NCI-H1105 (cell line): ENCODE measurements at regions not wholly inside any gene's neighbourhood (a gene's known extent, or its start where the extent isn't known, plus 50 kb on each side); places are given as distances from the start of the nearest gene placed in this dataset.

Experiments
- DNase-seq: peaks from one replicate; lab custom pipeline; 2025; lab: John Stamatoyannopoulos, UW

DNA sequence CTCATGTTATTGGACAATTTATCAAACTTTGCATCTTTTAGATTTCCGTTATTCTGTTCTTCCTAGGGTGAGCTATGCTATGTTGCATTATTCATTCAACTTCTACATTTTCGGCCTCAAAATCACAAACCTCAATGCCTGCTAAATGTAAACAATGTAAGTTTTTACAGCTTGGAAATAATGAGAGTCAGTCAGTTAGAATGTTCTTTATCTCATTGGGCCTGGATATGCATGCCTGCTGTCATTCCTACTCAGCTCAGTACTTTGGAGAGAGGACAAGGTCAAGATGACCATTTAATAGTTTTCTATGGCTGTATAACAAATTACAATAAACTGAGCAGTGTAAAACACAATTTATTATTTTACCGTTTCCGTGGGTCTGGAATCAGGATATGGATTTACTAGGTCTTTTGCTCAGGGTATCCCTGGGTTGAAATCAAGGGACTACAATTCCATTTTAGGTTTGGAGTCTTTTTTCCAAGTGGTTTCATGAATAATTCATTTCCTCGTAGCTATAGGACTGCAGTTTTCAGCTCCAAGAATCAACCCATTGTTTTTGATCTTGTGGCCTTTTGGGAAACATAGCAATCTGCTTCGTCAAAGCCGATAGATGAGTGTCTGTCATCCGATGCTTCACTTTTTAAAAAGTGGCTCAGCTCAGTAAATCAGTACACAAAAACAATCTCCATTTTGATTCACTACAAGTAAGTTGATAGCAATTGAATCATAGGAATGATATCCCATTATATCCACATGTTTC lies 1143.2 kb upstream of the CDH6 start:
- no peak for DNase-seq

DNA sequence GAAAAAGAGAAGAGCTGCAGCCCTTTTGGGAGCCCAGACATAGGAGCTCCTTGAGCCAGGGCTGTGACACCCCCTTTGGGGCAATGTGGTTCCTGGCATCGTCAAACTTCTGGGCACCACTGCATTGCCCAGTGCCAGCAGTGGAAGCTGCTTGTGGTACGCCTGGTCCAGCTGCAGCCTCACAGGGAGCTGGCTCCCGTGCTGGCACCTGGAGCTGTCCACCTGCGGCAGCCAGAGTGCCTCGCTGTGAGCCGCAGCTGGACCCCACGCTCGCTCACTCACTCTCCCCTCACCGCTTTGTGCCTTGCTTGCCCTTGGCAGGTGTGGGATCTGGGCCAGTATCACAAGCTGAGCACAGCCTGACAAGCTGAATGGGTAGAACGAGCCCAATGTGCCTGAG lies 1150.8 kb upstream of the CDH6 start:
- DNase-seq, result no peak

DNA sequence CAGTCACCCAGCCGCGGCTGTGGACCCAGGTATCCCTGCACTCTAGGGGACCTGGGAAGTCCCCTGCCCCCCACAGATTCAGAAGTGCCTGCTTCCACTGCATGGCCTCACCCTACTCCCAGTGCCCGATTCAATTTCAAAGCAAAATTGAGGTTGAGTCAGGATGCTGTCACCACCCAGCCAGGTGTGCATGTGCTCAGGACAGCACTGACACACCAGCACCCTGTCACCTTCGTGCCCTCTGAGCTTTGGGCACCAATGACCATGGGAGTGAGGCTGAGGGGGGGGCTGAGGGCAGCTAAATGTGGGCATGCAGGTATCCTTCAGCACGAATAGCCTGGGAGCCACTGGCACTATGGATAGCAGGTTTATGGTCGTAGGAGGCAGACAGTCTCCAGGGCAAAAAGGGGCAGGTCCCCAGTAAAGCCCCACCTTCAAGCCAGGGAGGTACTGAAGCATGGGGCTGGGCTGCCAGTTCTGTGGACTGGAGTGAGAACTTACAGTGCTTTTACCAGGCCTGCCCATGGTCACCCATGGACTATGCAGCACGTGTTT lies 1151.6 kb upstream of the CDH6 start:
- no peak for DNase-seq

DNA sequence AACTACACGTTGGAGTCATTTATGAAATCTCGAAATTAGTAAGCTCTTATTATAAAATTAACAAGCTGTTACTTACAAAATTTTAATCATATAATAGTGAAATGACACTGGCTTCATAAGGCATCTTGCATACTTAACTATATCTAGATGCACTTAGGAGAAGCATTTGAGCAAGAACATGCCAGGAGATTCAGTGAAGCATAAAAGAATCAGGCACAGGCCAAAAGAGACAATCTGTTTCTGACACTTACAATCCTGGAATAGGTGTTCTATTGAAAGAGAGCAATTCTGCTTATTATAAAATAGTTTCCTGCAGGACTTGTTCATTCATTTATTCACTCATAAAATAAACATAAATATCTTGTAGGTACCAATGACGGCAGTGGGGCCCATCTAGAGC lies 1152.2 kb upstream of the CDH6 start:
- DNase-seq, result no peak

DNA sequence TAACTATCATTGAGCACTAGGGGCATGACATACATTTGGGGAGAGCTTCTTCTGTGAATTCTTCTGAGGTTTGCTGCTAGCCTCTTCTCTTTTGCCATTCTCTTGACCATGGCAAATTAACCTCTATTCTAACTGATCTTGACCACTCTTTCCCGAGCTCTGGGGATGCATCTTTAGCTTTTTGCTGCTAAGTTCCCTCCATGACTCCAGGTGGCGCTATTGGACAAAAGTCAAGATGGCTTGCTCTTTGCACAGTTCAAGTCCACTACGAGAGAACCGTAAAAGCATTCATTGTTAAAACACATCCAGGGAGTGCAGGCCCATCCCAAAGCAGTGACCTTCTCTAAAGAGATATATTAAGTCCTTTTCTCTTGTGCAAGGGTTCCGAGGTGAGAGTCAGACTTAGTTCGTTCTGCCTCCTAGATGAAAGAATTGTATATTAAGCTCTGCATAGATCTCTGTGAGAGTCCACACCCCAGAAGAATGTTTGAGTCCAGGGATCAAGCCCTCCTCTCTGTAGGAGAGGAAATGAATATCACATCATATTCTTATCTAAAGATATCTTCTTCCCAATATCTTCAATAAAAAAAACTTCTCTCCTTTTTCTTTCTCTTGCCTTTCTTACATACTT lies 1152.9 kb upstream of the CDH6 start:
- peak; percentile 59 for DNase-seq

DNA sequence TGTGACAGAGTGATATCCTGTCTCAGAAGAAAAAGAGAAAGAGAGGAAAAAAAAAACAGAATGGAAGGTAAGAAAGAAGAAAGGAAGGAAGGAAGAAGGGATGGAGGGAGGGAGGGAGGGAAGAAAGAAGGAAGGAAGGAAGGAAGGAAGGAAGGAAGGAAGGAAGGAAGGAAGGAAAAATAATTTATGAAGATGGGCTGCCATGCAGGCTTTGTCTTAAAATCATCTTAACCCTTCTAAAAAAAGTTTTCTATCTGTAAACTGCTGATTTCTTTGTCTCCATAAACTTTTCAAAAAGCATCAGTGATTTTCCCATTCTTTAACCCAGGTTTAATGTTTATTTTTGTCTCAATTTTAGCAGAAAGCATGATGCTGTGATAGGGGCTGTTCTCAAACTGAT lies 1154.1 kb upstream of the CDH6 start:
- no peak for DNase-seq

DNA sequence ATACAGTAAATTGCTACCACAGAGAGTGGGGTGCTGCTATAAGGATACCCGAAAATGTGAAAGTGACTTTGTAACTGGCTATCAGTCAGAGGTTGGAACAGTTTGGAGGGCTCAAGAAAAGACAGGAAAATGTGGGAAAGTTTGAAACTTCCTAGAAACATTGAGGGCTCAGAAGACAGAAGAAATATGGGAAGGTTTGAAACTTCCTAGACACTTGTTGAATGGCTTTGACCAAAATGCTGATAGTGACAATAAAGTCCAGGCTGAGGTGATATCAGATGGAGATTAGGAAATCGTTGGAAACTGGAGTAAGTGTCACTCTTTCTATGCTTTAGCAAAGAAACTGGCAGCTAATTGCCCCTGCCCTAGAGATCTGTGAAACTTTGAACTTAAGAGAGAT lies 1158.6 kb upstream of the CDH6 start:
- no peak for DNase-seq

DNA sequence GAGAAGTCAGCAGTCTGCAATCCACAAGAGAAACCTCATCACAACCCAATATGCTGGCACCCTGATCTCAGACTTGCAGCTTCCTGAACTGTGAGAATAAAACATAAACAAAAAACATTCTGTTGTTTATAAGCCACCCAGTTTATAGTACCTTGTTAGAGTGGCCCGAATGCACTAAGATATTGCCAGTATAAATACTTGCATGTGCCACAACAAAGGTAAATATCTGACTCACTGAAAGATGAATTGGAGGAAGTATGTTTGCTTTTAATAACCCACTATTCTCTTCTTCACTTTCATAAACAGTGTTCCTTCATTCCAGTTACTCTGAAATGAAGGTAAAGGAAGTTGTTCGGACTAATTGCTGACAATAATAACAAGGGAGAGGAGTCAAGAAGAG lies 1163.4 kb upstream of the CDH6 start:
- no peak for DNase-seq

DNA sequence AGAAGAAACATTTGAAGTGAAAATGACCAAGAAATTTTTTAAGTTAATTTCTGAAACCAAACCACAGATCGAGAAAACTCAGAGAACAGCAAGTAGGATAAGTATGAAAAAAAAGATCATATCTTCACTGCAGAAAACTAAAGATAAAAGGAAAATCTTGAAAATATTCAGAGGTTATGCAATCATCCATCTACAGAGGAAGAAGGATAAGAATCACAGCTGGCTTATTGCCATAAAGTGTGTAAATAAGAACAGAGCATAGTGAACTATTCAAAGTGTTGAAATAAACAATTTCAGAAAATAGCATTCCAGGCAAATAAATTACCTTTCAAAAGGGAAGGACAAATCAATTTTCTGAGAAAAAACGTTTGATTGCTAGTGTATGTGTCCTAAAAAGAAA lies 1191.7 kb upstream of the CDH6 start:
- no peak for DNase-seq

DNA sequence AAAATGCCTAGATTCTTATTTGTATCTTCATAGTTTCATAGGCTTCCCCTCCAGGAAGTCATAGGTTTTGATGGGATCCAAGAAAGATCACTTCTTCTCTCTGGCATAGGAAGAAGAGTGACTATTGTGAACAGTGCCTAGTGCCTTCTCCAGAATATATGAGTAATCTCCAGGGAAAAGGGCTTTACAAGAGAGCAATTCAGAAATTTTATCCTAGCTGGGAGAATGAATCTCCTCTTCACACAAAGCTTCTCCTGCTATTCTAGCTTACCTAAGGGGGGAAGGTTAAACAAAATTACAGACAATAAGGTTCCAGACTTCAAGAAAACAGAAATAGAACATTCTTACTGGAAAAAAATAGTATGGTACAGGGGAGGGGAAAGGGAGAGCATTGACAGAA lies 1193.3 kb upstream of the CDH6 start:
- DNase-seq, result no peak

DNA sequence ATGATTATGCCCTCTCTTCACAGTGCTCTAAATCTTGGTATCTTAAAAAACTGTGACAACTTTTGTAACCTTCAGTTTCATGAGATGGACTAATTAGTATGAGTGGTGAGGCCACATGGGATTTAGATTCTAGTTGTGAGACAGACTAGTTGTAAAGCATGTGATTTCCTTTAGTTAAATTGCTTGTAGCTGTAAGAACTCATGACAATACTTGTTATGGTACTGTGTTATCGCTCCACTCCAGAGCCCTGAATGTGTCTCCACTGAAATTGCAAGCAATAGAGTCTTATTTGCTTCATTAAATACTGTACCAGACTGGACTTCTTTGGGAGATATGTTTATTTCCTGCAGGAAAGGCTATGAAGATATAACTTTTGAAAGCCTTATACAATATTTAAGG lies 1198.3 kb upstream of the CDH6 start:
- no peak for DNase-seq

DNA sequence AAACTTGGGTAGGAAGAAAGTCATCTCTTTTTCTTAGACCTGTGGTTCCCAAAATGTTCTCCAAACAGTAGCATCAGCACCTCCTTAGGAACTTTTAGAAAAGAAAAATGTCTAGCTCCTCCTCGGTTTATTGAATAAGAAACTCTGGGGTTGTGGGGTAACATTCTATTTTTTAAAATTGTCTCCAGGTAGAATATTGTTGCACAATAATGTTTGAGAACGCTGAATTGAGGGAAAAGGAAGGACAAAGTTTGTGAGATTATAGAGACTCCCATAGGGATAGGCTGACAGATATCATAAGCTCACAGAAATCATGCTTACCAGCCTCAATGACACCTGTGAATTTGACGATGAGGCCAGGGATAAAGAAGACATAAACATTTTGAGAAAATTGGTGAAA lies 1199.0 kb upstream of the CDH6 start:
- DNase-seq, result no peak

DNA sequence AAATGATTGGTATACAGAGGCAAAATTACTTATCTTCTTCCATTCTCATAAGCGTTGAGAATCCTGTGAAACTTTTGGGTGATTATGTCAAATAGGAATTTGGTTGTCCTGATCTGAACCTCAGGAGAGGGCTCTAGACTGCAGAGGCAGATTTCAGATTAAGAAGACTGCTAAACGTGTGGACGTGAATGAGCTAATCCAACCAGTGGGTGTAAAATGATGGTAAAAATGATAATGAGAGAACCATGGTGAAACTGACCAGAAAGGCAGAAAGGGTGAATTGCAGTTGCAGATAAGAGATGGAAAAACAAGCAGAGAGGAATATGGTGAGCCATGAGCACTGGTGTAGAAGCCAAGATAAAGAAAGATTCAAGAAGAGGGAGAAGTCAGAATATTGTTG lies 1200.2 kb upstream of the CDH6 start:
- DNase-seq, result no peak

DNA sequence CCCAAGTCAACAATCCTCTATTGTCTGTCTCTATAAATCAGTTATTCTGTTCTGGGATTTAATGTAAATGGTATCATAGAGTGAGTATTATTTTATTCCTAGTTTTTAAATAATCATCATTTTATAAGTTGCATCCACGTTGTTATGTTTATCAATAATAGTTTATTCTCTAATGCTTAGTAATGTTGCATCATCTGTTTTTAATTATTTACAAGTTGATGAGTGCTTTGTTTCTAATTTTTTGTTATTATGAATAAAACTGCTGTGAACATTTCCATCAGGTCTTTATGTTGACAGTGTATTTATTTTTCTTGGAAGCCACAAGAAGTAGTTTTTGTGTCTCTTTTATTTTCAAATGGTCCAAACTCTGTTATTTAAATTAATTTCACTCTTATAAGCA lies 1201.2 kb upstream of the CDH6 start:
- DNase-seq, result no peak

DNA sequence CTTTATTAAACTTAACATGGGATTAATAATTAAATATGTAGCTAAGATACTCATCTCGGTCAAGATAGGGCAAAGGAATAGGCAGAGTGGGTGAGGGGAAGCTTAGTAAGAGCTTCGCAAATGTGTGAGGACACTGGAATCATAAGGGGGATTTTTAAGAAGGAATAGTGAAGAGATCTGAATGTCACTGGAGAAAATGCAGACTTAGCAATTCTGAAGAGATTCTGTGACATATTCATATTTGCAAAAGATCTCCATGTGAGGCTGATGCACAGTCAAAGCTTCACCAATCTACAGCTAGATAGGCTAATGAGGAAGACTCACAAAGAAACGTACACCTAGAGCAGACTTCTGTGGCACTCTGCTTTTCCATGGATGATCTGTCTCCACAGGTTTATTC lies 1202.8 kb upstream of the CDH6 start:
- DNase-seq, result no peak

DNA sequence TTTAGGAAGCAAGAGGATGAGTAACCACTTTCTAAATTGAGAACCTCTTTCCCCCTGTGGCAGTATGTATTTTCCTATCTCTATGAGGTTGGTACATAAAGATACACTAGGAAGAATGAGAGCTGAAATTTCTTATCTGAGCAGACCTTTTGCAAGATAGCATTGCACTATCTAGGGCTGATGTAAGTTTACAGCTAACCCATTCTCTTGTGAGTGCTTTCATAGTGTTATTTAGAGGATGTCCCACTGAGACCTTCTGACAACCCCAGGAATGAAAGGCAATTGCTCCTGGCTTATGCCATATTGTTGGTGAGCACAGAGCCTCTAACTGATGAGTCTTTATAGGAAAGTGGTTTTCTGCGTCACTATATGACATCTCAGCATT lies 1209.3 kb upstream of the CDH6 start:
- no peak for DNase-seq

DNA sequence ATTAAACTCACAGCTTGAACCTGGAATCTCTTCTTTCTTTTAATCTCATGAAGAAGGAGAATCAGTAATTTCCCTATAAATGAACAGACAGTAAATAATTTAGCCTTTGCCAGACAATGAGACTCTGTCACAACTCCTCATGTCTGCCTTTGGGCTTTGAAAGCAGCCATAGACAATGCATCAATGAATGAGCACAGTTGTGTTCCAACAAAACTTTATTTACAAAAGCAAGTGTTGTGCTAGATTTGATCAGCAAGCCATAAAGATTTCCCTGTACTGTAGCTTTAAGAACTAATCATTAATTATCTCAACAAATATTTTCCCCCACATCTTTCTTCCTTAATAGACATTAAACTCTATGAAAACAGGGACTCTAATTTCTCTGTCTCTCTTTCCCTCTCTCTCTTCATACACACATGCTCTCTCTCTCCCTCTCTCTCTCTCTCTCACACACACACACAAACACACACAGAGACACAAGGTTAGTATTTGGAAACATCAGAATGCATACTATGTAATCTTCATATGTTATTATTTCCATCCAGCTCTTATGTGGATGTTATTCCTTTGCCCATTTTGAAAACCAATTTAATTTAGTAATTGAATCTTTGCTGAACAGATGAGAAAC lies 1209.8 kb upstream of the CDH6 start:
- no peak for DNase-seq

DNA sequence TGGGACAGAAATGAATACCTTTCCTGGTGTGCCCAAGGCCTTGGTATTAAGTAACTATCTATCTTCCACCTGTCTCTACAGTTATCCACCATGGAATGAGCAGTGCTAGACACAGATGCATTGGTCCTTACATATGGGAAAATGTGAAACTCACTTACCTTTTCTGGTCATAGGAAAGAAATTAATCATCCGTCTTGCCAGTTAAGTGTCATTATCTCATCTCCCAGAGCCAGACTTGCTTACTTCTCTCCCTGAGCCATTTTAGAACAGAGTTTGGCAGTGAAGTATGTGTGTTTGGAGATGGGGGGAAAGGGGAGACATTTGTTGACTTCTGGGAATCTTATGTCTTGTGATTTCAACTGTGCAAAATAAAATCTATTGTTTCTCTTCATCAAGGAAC lies 1211.0 kb upstream of the CDH6 start:
- no peak for DNase-seq

DNA sequence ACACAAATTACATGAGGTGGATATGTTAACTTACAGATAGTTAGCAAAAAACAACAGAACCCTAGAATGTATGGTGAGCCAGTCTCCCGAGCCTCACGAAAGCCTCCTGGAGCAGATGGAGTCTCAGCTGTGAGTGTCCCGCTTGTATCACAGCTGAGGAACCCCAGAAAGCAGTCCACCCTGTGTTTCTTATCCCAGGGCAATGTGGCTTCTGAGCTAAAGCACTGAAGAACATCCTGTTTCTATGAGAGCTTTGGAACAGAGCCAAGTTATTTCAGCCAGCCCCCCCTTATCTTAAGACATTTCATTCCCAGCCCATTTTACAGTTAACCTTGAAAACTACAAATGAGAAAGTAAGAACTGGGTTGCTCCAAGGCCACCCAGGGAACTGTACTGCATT lies 1220.9 kb upstream of the CDH6 start:
- no peak for DNase-seq

DNA sequence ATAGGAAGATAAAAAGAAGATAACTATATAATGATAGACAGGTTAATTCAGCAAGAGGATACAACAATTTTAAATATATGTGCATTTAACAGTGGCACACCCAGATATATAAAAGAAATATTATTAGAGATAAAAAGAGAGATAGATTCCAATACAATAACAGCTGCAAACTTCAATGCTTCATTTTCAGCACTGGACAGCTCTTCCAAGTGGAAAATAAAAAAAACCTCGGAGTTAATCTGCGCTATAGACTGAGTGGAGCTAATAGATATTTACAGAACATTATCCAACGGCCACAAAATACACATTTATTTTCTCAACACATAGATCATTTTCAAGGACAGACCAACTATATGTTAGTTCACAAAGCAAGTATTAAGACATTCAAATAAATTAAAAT lies 1229.5 kb upstream of the CDH6 start:
- no peak for DNase-seq

DNA sequence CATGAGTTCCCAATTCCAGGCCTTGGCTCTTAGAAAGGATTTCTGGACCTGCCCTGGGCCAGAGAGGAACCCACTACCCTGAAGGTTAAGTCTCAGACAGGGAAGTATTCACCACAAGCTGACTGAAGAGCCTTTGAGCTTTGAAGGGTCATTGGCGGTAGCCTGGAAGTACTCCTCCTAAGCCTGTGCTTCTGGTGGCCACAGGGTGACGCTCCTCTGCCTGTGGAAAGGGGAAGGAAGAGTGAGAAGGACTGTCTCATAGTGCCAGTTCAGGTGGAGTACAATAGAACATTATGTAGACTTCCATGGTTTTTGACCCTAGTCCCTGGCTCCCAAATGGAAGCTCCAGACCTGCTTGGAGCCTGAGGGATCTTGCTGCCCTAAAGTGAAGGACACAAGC lies 1233.2 kb upstream of the CDH6 start:
- no peak for DNase-seq

DNA sequence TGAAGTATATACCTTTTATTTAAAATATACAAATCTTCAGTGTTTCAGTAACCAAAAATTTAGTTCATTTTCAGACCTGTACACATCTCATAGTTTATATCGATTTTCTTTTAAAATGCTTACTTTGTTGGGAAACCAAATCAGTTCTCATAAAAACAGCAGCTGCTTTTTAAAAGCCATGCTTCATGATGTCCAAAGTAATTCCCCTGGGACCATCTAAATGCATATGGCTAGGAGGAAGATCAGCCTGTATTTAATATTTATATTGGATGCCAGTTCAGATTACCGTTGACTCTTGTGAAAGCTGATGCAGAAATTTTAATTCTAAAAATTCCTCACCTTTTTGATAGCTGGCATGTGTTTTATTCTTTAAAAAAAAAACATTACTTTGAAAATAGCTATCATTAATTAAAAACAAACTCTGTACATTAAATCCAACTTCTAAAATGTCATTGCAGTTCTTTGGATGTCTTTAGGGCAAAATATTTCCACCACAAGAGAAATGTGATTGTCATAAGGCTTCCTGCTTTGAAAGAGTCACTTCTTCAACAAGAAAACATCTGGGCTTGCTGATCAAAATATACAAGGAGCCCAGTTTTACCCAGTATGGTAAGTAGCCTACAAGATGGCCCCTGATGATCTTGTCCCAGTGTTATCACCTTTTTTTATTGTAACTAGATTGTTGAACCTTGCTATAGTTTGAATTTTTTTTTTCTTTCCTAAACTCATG lies 1242.9 kb upstream of the CDH6 start:
- no peak for DNase-seq
